Omental fat pad (tissue), 3 donors: ENCODE measurements at regions not wholly inside any gene's neighbourhood (a gene's known extent, or its start where the extent isn't known, plus 50 kb on each side); places are given as distances from the start of the nearest gene placed in this dataset.

Experiments used
- ATAC-seq: fragments of 150-250 bp; one replicate; pipeline ENCODE4 v1.9.1; 2016; ENCODE audit warnings: mild to moderate bottlenecking, moderate library complexity; ENCODE audit not compliant: low FRiP score
- DNase-seq: peaks from one replicate; pipeline ENCODE4 v3.0.0-alpha.2; 2019; ENCODE audit warnings: low spot score
- CTCF ChIP-seq, 3 donors: fragments of 450-650 bp; IDR thresholded peaks; one replicate each; pipeline ENCODE4 v1.5.1; 2016 to 2017; ENCODE audit warnings: antibody characterized with exemption in 3 of 3, mild to moderate bottlenecking in 3 of 3, moderate library complexity in 2 of 3

DNA sequence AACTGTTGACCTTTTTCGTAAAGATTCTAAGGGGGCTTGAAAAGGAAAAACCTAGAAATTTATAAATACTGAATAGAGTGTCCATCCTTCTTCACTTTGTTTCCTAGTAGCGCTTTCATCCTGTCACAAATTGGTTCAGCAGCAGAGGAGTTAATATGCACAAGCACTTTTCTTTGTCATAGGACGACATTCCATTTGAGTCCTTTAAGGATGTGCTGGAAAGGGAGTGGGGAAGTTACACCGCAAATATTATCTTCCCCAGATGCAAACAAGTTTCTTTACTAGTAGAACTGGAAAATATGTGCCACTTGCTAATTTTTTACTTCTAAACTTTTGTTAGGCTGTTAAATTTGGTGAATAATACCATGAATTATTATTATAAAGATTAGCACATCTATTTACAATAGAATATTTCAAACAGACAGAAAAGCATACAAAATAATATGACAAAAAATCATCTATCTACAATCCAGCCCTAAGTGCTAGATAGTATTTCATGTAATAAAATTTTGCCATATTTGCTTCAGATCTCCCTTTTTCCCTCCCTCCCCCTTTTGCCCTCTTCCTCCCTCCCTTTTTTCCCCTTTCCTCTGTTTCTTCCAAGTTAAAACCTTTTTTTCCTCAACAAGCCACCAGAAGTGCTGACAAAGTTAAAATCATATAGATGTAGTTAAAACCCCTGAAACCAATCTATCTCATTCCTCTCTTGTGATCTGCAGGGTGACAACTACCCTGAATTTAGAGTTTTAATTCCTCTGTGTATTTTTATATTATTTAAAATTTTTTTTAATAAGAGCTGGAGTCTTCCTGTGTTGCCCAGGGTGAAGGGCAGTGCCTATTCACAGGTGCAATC lies 50.5 kb upstream of the MAP4K3 start:
- no peak for DNase-seq
- no peak for ATAC-seq
- TF ChIP-seq CTCF (IDR thresholded peaks at IDR 0.05): no peak

DNA sequence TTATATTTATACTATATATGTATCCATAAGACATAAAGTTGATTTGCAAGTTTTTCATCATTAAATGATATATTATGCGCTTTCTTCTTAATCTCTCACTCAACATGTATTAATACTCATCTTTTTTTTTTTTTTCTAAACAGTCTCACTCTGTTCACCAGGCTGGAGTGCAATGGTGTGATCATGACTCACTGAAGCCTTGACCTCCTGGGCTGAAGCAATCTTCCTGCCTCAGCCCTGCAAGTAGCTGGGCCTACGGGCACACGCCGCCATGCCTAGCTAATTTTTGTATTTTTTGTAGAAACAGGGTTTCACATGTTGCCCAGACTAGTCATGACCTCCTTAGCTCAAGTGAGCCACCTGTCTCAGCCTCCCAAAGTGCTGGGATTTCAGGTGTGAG lies 51.4 kb upstream of the MAP4K3 start:
- DNase-seq (no peak), ATAC-seq (peak; percentile 37)
- TF ChIP-seq CTCF (IDR thresholded peaks at IDR 0.05): no peak

DNA sequence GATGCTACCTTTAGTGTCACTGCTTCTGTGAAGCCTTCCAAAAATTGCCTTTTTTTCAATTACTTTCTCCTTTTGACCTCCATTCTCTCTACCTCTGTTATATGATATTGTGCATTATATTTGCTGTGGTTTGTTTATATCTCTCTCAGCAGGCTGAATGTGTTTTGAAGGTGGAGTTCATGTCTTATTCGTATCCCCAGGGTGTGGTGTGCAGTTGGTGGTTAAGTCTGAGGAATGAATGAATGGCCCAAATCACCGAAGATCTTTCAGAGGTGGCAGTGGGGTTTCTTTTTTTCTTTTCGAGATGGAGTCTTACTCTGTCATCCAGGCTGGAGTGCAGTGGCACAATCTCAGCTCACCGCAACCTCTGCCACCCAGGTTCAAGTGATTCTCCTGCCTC lies 53.5 kb upstream of the MAP4K3 start:
- ATAC-seq (no peak), DNase-seq (no peak)
- TF ChIP-seq CTCF (IDR thresholded peaks at IDR 0.05): no peak

DNA sequence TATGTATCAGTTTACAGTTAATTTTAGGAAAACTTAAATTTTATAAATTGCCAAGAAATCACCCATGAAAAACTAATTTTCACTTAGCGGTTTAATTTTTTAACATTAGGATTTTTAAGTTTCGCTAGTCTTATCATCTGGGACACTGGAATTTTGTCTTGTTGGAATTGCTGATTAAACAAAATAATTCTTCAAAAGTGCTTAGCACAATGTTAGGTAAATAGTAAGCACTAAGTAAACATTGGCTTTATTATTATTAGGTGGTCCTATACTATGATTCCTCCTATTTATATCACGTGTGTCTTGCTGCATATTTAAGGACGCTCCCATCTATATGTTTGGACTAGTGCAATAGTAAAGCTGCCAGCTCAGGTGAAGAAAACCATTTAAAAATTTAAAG lies 54.6 kb upstream of the MAP4K3 start:
- TF ChIP-seq CTCF (IDR thresholded peaks at IDR 0.05): no peak
- ATAC-seq (no peak), DNase-seq (no peak)

GRCh38 chr2:39492095-39492590 lies 55.1 kb upstream of the MAP4K3 start:
- DNase-seq: no peak
- ATAC-seq: peak; percentile 78
- TF ChIP-seq CTCF (IDR thresholded peaks at IDR 0.05): no peak

GRCh38 chr2:39492716-39493115 lies 55.6 kb upstream of the MAP4K3 start:
- no peak for TF ChIP-seq CTCF (IDR thresholded peaks at IDR 0.05)
- DNase-seq (no peak), ATAC-seq (no peak)

DNA sequence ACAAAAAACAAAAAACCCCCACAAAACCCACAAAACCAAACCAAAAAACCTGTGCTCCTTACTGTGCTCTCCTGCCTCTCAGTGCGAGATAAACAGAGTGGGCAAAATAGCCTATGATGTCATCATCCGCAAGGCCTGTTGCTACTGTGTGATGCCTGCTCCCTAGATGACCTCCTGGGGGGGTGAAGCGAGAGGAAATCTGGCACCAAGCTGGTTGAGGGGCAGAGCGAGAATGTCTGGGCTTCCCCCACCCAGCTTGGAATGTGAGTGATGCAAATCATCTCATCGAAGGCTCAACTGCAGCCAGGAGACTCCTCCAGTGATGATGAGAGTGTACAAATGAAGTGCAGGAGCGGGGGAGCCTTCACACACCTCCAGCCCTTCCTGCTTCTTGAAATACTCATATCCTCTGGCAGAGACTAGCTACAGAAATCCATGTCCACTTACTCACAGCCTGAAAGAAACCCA lies 57.7 kb upstream of the MAP4K3 start:
- TF ChIP-seq CTCF (IDR thresholded peaks at IDR 0.05): no peak
- DNase-seq (no peak), ATAC-seq (peak; percentile 96)
